GM18499 (cell line): ENCODE measurements at regions not wholly inside any gene's neighbourhood (a gene's known extent, or its start where the extent isn't known, plus 50 kb on each side); places are given as distances from the start of the nearest gene placed in this dataset.

Experiments
- ATAC-seq: cut with Tn5 transposase; IDR thresholded peaks from one replicate; pipeline ENCODE4 v1.9.1; 2021; ENCODE audit warnings: moderate number of reproducible peaks; ENCODE audit not compliant: insufficient read depth, unreplicated experiment

- no peak for ATAC-seq
Measured at GRCh38 chr16:64481497-64481896, 640.4 kb downstream of the CDH11 start.

GRCh38 chr16:64478252-64478906 lies 643.5 kb downstream of the CDH11 start:
- ATAC-seq = no peak

DNA sequence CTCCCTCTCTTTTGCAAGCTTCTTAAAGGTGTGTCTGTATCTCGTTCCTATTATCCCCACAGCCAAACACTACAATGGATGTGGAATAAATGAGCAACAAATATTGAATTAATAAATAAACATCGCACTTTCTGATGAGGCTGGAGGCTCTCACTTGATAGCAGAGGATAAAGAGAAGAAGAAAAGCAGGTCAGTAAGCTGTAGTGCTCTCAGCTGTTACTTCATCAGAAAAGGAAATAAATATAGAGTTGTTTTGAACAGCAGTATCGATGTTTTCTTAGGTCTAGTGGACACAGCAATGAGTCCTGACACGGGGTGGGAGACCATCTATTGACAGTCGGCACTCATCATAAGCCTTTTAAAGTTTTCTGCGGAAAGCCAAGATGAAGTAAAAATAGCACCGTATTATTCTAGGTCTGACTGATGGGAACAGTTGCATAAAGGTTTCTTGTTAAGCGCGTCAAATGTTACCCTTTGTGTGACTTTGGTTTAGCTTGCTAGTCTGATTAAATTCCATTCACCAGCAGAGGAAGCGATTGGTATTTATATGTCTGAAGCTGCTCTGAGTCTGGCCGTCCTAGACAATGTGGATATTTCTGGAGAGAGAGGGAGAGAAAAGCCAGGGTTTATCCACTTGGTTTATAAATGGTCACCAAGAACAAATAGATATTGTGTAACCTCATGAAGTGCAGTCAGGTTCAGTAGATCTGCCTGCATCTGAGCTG lies 646.1 kb downstream of the CDH11 start:
- ATAC-seq = no peak

DNA sequence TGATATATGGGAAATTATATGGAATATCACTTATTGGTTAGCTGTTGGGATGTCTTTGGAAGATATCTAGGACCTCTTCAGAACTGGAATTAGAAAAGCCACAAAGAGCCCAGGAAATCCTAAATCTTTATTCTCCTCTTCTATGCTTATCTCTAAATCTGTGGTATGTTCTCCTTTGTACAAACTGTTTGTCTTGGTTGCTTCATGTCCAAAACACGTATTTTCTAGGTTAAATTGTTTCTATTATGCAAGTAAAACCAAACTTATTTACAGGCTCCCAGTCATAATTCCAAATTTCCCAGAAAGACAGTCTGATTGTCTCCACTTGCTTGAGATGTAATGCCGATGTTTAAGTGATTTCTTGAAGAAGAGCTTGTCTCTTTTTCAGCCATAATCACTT lies 650.9 kb downstream of the CDH11 start:
- ATAC-seq = no peak

DNA sequence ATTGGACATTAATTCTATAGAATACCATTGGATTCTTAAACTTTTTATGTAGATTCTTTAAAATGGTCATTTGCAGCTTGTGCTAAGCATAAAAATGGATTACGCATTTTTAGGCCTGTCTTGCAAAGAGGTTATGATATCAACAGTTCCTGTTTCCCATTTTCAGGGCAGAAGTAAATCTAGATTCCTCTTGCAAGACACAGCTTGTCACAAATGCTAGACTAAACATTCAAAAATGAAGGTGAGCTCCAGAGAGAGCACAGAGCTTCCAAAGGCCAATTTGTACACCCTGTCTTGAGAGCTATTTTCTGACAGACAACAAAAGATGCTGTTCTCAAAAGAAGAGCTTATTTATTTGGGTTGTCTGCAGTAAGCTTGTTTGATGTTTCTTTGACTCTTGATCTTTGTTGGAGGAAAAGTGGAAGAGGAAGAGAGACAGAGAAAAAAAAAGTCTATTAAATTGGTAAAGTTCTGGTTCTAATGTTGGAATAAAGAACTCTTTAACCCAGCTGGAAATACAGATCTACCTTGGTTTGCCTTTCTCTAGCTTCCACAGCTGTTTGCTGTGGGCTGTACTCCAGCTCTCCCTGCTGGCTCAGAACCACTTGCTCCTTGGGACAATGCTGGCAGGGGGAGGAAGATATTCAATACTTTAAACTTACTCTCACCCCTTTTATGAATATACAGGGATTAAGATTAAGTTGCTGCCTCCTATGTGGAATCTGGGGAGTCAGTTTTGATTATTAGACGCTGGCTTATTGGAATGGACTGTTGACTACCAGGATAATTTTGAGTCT lies 651.8 kb downstream of the CDH11 start:
- ATAC-seq = no peak

- ATAC-seq = no peak
Measured at GRCh38 chr16:64469351-64469750, 652.5 kb downstream of the CDH11 start.

- no peak for ATAC-seq
Measured at GRCh38 chr16:64468515-64469090, 653.3 kb downstream of the CDH11 start.

- ATAC-seq = no peak
Measured at GRCh38 chr16:64459821-64460220, 662.0 kb downstream of the CDH11 start.

DNA sequence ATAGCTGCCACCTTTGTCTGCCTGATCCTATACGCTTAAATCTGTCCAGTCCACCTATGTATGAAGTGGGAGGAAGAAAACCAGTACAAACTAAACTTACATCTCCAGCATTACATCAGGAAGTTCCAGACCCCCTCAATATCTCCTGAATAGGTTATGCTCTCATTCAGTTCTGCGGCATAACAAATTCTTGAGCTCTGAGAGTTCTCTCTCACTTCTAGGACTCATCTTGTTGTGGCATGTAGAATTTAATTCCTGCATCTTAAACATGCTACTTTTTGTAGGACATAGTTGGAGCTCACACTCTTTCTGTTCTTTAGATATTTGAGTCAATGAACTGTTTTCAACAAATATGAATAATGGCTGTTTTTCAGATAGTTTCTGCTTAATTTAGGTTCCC lies 662.5 kb downstream of the CDH11 start:
- no peak for ATAC-seq

GRCh38 chr16:64455275-64455674 lies 666.6 kb downstream of the CDH11 start:
- no peak for ATAC-seq

GRCh38 chr16:64453646-64454045 lies 668.2 kb downstream of the CDH11 start:
- no peak for ATAC-seq

- ATAC-seq = no peak
Measured at GRCh38 chr16:64452446-64452845, 669.4 kb downstream of the CDH11 start.

DNA sequence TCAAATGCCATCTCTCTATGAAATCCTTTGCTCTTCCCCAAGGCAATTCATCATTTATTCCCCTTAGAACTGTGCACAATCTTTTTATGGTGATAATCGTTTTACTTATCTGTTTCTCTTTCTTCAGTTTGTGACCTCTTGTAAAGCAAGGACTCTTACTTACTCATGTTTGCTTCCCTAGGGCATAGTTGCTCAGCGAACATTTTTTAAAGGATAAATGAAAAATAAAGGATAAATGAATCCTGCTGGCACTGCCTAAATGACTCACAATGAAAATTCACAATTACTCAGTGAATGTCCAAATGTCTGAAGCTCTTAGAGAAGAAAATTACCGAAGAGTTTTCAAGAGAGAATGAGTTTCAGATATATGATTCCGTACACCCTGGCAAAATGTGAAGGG lies 671.7 kb downstream of the CDH11 start:
- ATAC-seq = no peak

DNA sequence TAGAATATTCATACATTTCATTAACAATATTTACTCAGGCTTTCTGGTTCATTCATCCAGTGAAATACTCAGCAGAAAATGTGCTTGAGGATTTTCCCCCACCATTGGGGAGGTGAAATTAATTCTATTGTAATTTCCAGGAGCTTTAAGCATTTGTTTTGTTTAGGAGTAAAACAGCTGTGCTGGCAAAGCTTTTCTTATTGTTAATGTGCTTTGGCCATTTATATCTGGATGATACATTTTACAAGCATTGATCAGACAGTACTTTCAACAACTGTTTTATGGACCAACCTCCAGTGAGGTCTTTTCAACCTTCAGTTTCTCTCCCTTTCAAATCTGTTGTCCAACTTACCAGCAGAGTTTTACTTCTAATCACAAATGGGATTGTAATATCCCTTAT lies 672.4 kb downstream of the CDH11 start:
- no peak for ATAC-seq

- ATAC-seq = no peak
Measured at GRCh38 chr16:64445649-64446048, 676.2 kb downstream of the CDH11 start.

DNA sequence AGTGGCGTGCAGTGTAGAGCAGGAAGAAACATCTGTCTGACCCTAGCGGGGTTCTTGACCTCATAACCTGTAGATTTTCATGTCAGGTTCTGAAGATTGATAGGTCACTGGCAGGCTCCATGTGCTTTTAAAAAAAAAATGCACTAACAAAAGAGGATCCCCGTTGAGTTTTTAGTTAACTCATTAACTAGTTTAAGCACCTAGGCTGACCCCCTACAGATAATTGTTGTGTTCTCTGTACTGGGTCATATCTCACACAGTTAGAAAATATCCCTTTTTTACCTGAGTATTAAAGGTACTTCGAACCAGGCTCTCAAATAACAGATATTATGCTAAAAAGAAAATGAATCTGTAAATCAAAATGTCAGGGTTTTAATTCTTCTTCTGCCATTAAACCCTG lies 676.6 kb downstream of the CDH11 start:
- ATAC-seq = no peak

DNA sequence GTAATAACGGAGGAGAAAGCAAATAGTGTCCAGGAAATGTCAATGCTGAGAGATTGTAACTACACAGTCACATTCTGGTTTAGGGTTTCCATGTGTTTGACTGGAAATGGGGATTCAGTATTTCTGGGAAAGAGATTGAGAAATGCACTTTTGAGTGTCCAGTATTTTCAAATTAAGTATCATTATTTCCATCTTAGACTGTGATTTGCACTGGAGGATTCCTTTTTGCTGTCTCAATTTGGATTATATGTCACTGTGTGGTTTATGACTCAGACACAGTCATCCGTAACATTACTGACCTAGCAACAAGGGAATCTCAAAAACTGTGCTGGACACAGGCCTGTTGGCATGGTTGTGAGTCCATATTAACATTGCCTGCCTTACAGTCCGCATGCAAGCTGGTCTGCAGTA lies 681.4 kb downstream of the CDH11 start:
- ATAC-seq = no peak

DNA sequence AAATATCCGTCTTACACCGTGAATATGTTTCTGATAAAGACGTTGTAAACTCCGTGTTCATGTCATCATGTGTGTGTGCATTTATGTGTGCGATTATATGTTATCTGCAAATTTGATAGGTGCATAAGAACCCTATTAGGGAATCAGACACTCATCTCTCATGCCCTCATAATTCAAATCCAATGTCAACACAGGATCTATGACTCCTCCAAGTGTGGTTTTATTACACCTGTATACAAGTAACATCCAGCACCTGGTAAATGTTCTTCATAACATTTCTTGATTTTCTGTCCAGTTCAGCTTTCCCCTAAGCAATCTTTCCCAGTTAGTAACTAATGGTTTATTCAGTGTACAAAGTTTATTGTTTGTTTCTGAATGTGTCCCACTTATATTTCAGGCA lies 681.9 kb downstream of the CDH11 start:
- ATAC-seq = no peak

DNA sequence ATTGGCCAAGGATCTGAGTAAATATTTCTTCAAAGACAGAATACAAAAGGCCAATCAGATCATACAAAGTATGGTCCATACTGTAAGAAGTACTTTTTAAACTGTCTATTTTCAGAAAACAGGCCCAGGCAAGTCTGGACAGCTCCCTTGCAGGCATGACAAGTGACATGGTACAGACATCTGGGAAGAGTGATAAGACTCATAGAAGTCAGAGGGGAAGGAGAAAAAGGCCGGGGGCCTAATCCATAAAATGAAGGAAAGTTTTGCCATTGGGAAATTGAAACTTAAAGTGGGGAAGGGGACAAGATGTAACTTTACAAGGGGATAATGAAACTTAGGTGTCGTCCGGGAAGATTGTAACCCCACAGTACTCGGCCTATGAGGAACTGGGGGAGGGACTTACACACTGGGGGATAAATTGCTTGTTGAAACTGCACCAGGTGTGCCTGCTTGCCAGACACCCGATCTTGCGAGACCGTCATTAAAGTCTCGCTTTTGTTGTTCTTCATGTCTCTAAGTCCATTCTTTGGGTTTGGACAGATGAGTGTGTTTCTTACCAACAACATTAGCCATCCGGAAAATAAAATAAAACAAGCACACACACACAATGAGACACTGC lies 684.0 kb downstream of the CDH11 start:
- ATAC-seq = no peak

- ATAC-seq = no peak
Measured at GRCh38 chr16:64434526-64435069, 687.3 kb downstream of the CDH11 start.
